Esophagus squamous epithelium (tissue), 4 donors: ENCODE measurements at regions not wholly inside any gene's neighbourhood (a gene's known extent, or its start where the extent isn't known, plus 50 kb on each side); places are given as distances from the start of the nearest gene placed in this dataset.

Experiments used
- POLR2A ChIP-seq, 4 donors: fragments of 450-650 bp; IDR thresholded peaks; one replicate each; pipeline ENCODE4 v1.6.1; 2017; ENCODE audit warnings: antibody characterized with exemption in 4 of 4, mild to moderate bottlenecking in 4 of 4, moderate library complexity in 3 of 4
- TF ChIP-seq, protein P1 (sequence below), 6 experiments: fragments of 450-650 bp in 4 of 6; fragments of 200-600 bp in 2 of 6; sonication (generic) in 2 of 6; IDR thresholded peaks; one replicate each; pipeline ENCODE4 v1.5.1; 2016 to 2019; ENCODE audit warnings: antibody characterized with exemption in 6 of 6, mild to moderate bottlenecking in 4 of 6, moderate library complexity in 4 of 6

DNA sequence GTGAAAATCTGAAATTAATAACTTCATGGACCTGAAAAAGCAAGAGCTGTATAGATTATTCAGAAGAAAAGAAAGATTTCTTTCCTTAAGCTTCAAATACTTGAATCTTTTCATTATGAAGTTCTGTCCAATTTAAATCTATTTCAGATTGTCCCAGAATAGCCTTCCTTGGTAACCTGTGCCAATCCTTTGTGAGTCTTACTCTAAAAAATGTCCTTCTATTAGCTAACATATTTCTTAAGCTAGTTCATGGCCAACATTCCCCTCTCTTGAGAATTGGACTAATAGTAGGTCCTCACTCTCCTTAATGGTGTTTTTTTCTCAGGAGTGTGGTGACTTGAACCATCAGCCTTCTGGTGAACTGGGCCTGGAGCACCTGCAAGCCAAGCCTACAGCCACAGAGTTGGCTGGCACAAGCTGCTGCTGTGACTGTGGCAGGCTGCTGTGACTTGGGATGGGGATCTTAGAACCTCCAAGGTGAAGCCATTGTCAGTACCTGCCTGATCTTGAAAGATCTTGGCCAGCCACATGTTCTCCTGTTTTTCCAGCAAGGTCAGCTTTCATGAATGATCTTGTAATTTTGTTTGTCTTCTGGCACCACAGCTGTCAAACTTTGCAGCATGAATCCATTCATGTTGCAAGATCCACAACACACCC is 262.6 kb upstream of the MAP3K1 start:
- TF ChIP-seq, protein P1, sequence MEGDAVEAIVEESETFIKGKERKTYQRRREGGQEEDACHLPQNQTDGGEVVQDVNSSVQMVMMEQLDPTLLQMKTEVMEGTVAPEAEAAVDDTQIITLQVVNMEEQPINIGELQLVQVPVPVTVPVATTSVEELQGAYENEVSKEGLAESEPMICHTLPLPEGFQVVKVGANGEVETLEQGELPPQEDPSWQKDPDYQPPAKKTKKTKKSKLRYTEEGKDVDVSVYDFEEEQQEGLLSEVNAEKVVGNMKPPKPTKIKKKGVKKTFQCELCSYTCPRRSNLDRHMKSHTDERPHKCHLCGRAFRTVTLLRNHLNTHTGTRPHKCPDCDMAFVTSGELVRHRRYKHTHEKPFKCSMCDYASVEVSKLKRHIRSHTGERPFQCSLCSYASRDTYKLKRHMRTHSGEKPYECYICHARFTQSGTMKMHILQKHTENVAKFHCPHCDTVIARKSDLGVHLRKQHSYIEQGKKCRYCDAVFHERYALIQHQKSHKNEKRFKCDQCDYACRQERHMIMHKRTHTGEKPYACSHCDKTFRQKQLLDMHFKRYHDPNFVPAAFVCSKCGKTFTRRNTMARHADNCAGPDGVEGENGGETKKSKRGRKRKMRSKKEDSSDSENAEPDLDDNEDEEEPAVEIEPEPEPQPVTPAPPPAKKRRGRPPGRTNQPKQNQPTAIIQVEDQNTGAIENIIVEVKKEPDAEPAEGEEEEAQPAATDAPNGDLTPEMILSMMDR (IDR thresholded peaks at IDR 0.05), result no peak
- no peak for TF ChIP-seq POLR2A (IDR thresholded peaks at IDR 0.05)
